ENCODE measurements at regions not wholly inside any gene's neighbourhood (a gene's known extent, or its start where the extent isn't known, plus 50 kb on each side); places are given as distances from the start of the nearest gene placed in this dataset.
A peak's percentile ranks its signal among the peaks of the same experiment; 100 is the strongest.
"Not testable (repeated sequence)": the region's sequence is repeated elsewhere in the genome, so short reads cannot be mapped to it uniquely, and the experiment has no call there.

GRCh38 chr5:128735656-128736055, 197.6 kb upstream of the FBN2 start:
- not testable (repeated sequence) for DNase-seq

- no peak for DNase-seq
Measured at GRCh38 chr5:128736553-128736952, 198.5 kb upstream of the FBN2 start.

GRCh38 chr5:128749136-128749898, 211.3 kb upstream of the FBN2 start:
- peak; percentile 78 for DNase-seq

- no peak for DNase-seq
Measured at GRCh38 chr5:128750155-128750554, 212.1 kb upstream of the FBN2 start.

- DNase-seq: peak; percentile 36
Measured at GRCh38 chr5:128757196-128757959, 207.9 kb upstream of the SLC27A6 start.

- DNase-seq: peak; percentile 26
Measured at GRCh38 chr5:128762661-128763306, 202.5 kb upstream of the SLC27A6 start.

GRCh38 chr5:128763321-128763720, 202.0 kb upstream of the SLC27A6 start:
- no peak for DNase-seq

GRCh38 chr5:128764601-128765310, 200.5 kb upstream of the SLC27A6 start:
- DNase-seq: peak; percentile 23

- no peak for DNase-seq
Measured at GRCh38 chr5:128765448-128766061, 199.7 kb upstream of the SLC27A6 start.

- DNase-seq: peak; percentile 8
Measured at GRCh38 chr5:128766406-128766805, 198.9 kb upstream of the SLC27A6 start.

GRCh38 chr5:128770907-128771306, 194.4 kb upstream of the SLC27A6 start:
- no peak for DNase-seq

GRCh38 chr5:128772356-128772755, 192.9 kb upstream of the SLC27A6 start:
- DNase-seq: peak; percentile 85

GRCh38 chr5:128773378-128773777, 191.9 kb upstream of the SLC27A6 start:
- DNase-seq: no peak

- no peak for DNase-seq
Measured at GRCh38 chr5:128774605-128775004, 190.7 kb upstream of the SLC27A6 start.

GRCh38 chr5:128775558-128775957, 189.7 kb upstream of the SLC27A6 start:
- DNase-seq: no peak

GRCh38 chr5:128777052-128777451, 188.2 kb upstream of the SLC27A6 start:
- DNase-seq: no peak

- no peak for DNase-seq
Measured at GRCh38 chr5:128778474-128778873, 186.8 kb upstream of the SLC27A6 start.

- peak; percentile 31 for DNase-seq
Measured at GRCh38 chr5:128782446-128782845, 182.8 kb upstream of the SLC27A6 start.

GRCh38 chr5:128784726-128785125, 180.6 kb upstream of the SLC27A6 start:
- no peak for DNase-seq

GRCh38 chr5:128791312-128791711, 174.0 kb upstream of the SLC27A6 start:
- no peak for DNase-seq

- no peak for DNase-seq
Measured at GRCh38 chr5:128796506-128796905, 168.8 kb upstream of the SLC27A6 start.

- DNase-seq: no peak
Measured at GRCh38 chr5:128798871-128799270, 166.4 kb upstream of the SLC27A6 start.

Data from skin of body (tissue), 1 donor.